NCI-H1436 (cell line): ENCODE measurements at regions not wholly inside any gene's neighbourhood (a gene's known extent, or its start where the extent isn't known, plus 50 kb on each side); places are given as distances from the start of the nearest gene placed in this dataset.
"Not testable (repeated sequence)": the region's sequence is repeated elsewhere in the genome, so short reads cannot be mapped to it uniquely, and the experiment has no call there.

Experiments
- DNase-seq: peaks from one replicate; lab custom pipeline; 2025; lab: John Stamatoyannopoulos, UW

DNA sequence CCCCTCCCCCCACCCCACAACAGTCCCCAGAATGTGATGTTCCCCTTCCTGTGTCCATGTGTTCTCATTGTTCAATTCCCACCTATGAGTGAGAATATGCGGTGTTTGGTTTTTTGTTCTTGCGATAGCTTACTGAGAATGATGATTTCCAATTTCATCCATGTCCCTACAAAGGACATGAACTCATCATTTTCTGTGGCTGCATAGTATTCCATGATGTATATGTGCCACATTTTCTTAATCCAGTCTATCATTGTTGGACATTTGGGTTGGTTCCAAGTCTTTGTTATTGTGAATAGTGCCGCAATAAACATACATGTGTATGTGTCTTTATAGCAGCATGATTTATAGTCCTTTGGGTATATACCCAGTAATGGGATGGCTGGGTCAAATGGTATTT is 308.2 kb downstream of the ZNF536 start:
- not testable (repeated sequence) for DNase-seq

GRCh38 chr19:30679789-30680188 is 307.6 kb downstream of the ZNF536 start:
- no peak for DNase-seq

DNA sequence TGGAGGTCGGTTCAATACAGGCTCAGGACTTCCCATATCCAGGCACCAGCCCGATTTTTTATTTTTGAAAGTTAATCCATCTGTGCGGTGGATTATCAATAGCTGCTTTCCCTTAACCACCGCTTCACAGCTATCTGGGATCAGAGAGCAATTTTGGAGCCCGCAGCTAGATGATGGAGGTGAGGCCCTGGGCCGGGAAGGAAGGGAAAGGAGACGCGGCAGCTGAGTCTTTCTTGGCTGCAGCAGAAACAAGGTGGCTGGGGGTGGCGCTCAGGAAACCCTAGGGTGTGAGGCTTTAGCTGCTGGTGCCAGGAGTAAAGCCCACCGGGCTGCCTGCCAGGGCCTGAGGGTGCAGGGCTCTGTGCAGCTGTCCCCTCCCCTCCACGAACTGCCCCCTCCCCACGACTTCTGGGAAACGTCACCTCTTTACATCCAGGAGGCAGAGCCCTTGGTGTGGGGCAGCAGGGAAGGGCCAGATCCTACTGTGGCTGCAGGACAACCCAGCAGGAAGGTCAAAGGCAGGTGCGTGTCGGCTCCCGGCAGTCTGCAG is 307.0 kb downstream of the ZNF536 start:
- no peak for DNase-seq

- DNase-seq: no peak
Observed at GRCh38 chr19:30678168-30678567, 306.0 kb downstream of the ZNF536 start.

- no peak for DNase-seq
Observed at GRCh38 chr19:30677702-30678101, 305.5 kb downstream of the ZNF536 start.

- no peak for DNase-seq
Observed at GRCh38 chr19:30676990-30677679, 305.0 kb downstream of the ZNF536 start.

DNA sequence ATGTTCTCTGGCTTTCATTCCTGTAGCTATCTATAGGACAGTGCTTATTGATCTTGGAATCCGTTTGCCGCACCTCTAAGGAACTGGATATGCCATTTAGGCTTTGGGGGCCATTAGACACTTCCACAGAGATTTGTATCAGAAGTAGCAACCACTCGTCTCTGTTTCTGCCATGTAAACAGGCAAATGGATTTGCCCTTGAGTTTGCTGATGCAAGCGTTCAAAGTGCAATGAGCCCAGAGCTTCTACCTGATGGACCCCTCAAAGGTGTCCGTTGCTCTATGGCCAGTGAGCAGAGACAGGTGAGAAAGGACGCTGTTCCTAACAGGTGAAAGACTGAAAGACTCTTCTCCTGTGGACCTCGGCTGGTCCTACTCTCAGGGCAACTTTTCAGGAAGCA is 302.9 kb downstream of the ZNF536 start:
- no peak for DNase-seq

DNA sequence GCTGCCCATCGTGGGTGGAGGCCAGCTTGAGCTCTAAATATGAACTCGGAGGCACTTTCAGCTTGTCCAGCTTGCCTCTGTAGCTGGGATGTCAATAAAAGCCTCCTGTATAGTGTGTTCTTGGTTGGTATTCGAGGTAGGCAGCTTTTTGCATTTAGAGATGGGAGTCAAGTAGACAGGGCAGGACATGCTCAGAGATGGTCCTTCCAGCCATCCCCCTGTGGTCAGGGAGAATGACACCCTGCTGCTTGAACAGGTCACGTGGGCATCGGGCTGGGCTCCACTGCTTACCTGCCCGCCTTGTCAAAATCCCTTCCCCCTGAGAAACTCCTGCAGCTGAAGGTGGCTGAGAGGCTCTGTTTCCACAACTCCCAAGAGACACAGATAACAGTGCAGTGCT is 302.5 kb downstream of the ZNF536 start:
- DNase-seq: no peak

DNA sequence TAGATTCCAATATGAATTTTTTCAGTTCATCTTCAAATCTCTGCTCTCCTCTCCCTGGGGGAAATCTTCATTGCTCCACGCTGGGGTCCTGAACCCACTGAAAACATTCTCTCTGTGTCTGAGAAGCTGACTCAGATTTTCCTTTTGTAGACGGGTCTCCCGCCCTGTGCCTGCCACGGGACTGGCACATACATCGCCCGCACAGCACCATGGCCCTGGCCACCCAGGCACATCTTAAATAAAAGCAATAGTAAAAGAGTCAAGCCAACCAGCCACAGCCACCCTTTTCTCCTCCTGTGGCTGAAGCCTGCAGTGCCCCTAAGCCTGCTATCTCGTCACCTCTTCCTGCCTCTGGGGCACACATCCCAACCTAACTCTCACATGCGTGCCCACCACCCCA is 301.2 kb downstream of the ZNF536 start:
- no peak for DNase-seq

GRCh38 chr19:30672926-30673325 is 300.7 kb downstream of the ZNF536 start:
- no peak for DNase-seq

DNA sequence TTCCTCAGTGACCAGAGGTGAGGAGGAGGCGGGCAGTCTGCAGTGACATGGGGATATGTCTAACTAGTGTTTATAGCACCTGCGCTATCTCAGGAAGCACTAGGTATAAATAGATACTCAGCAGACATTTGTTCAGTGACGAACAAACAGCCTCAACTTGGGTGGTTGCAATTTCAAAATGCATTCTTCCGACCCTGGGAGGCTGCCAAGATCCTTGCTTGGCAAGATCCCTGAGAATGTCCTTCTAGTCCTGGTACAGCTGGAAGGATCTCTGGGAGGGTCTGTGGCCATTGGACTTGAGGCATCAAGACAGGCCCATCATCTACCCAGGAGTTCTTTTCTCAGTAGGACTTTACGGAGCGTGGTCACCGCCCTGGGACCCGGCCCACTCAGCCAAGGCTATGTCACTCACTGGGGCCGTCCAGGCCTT is 299.5 kb downstream of the ZNF536 start:
- DNase-seq: no peak

GRCh38 chr19:30671367-30671619 is 299.1 kb downstream of the ZNF536 start:
- no peak for DNase-seq

DNA sequence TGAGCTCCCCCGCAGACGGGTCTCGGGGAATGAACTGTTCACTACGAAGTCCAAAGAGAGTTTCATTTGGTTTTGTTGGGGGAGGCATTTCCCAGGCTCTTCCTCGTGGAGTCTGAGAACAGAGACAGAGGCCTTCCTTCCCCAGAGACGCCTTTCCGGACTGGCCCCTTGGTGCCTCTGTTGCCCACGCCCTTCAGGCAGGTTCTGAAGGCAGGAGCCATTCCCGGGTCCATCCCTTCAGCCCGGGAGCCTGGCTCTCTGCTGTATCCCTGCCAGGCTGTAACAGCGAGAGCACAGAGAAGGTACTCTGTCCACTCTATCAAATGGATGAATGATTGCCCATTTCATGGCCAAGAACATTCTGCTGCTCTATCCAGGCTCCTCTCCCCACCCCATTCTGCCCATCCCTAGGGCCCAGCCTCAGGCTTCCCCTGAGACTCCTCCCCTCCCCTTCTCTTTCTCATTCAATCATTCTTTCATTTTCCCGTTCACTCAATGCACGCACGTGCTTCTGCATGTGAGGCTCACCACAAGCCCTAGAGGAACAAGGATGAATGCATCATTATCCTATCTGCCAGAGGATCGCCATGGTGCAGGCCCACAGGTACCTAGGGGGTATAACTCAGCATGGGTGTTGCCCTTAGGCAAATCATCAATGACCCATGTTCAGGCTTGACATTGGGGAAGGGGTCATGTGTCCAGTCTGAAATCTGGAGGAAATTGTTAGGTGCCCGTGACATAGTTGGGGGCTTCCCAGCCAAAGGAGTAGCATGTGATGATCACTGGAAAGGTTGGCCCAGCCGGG is 298.6 kb downstream of the ZNF536 start:
- DNase-seq: no peak

- no peak for DNase-seq
Observed at GRCh38 chr19:30670011-30670329, 297.8 kb downstream of the ZNF536 start.

GRCh38 chr19:30669329-30670010 is 297.3 kb downstream of the ZNF536 start:
- peak; percentile 56 for DNase-seq

DNA sequence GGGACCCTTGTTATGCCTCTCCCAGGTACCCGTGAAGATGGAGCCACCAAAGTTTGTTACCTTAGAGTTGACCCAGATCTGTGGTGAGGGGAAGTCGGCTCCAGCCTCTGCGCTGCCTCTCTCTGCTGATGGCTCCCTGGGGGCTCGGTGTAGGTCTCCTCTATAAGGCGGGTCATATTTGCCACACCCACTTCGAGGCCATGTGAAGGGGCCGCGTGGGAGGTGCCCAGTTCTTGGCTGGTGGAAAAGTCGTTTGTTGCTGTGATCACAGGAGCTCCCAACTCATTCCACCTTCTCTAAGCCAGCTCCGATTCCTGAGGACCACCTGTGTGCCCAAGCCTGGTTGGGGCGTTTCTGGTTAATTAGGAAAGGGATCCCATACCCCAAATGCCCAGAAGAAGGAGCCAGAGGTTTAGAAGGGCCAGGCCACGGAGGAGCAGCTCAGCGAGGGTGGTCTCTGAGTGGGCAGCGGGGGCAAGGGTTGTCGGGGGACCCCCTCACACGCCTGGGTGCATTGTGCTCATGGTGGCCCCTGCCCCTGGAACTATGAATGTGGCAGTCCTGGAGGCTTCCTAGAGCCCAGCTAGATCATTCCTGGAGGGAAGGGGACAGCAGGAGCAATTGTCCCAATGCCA is 296.5 kb downstream of the ZNF536 start:
- no peak for DNase-seq

- DNase-seq: no peak
Observed at GRCh38 chr19:30667746-30668145, 295.6 kb downstream of the ZNF536 start.

- DNase-seq: no peak
Observed at GRCh38 chr19:30667227-30667626, 295.0 kb downstream of the ZNF536 start.

DNA sequence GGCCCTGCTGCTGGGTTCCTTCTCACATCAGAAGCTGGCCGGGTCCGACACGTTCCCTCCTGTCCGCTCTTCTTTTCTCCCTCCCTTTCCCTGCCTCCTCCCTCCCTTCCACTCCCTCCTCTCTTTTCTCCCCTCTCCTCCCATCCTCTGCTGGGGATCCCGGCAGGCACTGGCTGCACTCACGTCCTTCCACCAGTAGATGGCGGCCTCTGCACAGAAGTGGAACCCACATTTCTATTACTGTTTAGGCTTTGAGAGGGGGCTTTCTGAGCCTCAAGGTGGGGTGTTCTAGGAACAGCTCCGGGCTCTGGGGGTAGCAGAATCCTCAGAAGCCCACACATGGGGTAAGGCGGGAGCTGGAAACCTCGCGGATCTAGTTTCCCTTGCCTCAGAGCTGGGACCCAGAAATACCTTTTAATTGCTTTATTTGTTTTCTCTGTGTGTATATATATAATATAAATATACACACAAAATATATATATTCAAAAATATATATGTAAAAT is 294.2 kb downstream of the ZNF536 start:
- peak; percentile 47 for DNase-seq

DNA sequence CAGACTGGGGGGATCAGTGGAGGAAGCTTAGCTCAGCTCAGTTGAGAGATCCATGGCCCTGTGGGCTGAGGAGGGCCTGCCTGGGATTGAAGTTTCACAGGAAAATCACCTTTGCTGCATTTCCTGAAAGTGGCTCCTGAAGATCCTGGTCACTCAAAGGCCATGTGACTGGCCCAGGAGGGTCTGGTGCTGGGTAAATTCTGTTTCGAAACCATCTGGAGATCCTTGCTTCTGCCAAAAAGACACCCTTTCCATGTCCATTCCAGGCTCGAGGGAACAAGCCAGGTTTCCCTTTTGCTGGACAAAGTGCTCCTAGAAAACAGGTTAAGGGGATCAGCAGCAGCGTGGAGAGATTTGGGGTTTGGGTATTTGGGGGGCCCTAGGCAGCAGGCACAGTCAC is 293.3 kb downstream of the ZNF536 start:
- no peak for DNase-seq

- DNase-seq: no peak
Observed at GRCh38 chr19:30663611-30664174, 291.5 kb downstream of the ZNF536 start.

GRCh38 chr19:30662211-30662861 is 290.2 kb downstream of the ZNF536 start:
- no peak for DNase-seq
